Prostate gland (tissue), 2 donors: ENCODE measurements at regions not wholly inside any gene's neighbourhood (a gene's known extent, or its start where the extent isn't known, plus 50 kb on each side); places are given as distances from the start of the nearest gene placed in this dataset.
A peak's percentile ranks its signal among the peaks of the same experiment; 100 is the strongest.

ENCODE experiments used
- DNase-seq: peaks from one replicate; pipeline ENCODE4 v3.0.0-alpha.2; 2019; ENCODE audit warnings: low spot score
- H3K27ac ChIP-seq, 2 donors: fragments of 200-600 bp; sonication (generic); 2 replicates each; pipeline ENCODE4 v1.5.1; 2017 to 2019
- H3K27me3 ChIP-seq: fragments of 200-600 bp; sonication (generic); replicated peaks from 2 replicates; pipeline ENCODE4 v1.5.1; 2019; ENCODE audit not compliant: insufficient read depth
- H3K36me3 ChIP-seq, 2 donors: fragments of 200-600 bp; sonication (generic); 1 replicate in 1 of 2; 2 replicates in 1 of 2; pipeline versions ENCODE4 v1.5.1 to v1.8.1; 2017 to 2019
- H3K4me1 ChIP-seq: fragments of 200-600 bp; sonication (generic); replicated peaks from 2 replicates; pipeline ENCODE4 v1.5.1; 2019
- H3K4me3 ChIP-seq, 2 donors: fragments of 200-600 bp; sonication (generic); 2 replicates each; pipeline ENCODE4 v1.5.1; 2017 to 2019
- H3K9me3 ChIP-seq: fragments of 200-600 bp; sonication (generic); 2 replicates; pipeline ENCODE4 v1.5.1; 2017
- CTCF ChIP-seq, 4 experiments: fragments of 200-600 bp in 2 of 4; fragments of 450-650 bp in 2 of 4; sonication (generic) in 2 of 4; IDR thresholded peaks; 1 replicate in 3 of 4; 2 replicates in 1 of 4; pipeline ENCODE4 v1.5.1; 2016 to 2019; ENCODE audit warnings: antibody characterized with exemption in 4 of 4, mild to moderate bottlenecking in 2 of 4, moderate library complexity in 2 of 4
- POLR2A ChIP-seq: fragments of 450-650 bp; IDR thresholded peaks from one replicate; pipeline ENCODE4 v1.6.1; 2016; ENCODE audit warnings: antibody characterized with exemption, mild to moderate bottlenecking
- POLR2AphosphoS5 ChIP-seq: sonication (generic); formaldehyde crosslinking; IDR thresholded peaks from one replicate; pipeline ENCODE4 v1.6.1; 2017; ENCODE audit warnings: antibody characterized with exemption
- WGBS: methylation state at CpG from one replicate; pipeline ENCODE4 v1.1.5; 2018; 5-methylcytosine and 5-hydroxymethylcytosine counted together
- intact Hi-C: fragments of 100-400 bp; cut with DNase I; formaldehyde crosslinking; loops from one replicate; pipeline ENCODE4 v1.14.2; 2022

- DNase-seq = no peak
- TF ChIP-seq POLR2AphosphoS5 = no peak
- 42% methylated on average over 8 of the region's 8 CpGs for WGBS
- intact Hi-C loops = no loop called here
- no peak overlapping the region for H3K4me3 ChIP-seq
- H3K9me3 ChIP-seq = no peaks in the 10 kb centered on the region
- H3K27me3 ChIP-seq = no peaks in the 10 kb centered on the region
- no peaks in the 10 kb centered on the region for H3K4me1 ChIP-seq
- H3K36me3 ChIP-seq = no peaks in the 10 kb centered on the region
- H3K27ac ChIP-seq = no peak overlapping the region
These were observed 74.7 kb downstream of the MSX2 start for GRCh38 chr5:174799121-174799520.

- Histone ChIP-seq H3K27ac (no peak overlapping the region), H3K9me3 (no peaks in the 10 kb centered on the region), H3K4me1 (no peaks in the 10 kb centered on the region), H3K27me3 (no peaks in the 10 kb centered on the region), H3K36me3 (no peaks in the 10 kb centered on the region), H3K4me3 (no peak overlapping the region)
- DNase-seq = no peak
- 48% methylated on average over 7 of the region's 7 CpGs for whole genome bisulfite sequencing
- intact Hi-C loops = no loop called here
- no peak for TF ChIP-seq CTCF (IDR thresholded peaks at IDR 0.05)
- no peak for TF ChIP-seq POLR2A
- no peak for TF ChIP-seq POLR2AphosphoS5
These were observed 74.2 kb downstream of the MSX2 start for GRCh38 chr5:174798551-174798951.

GRCh38 chr5:174796711-174797192, 72.4 kb downstream of the MSX2 start:
- H3K4me1 ChIP-seq = no peaks in the 10 kb centered on the region
- intact Hi-C loops = no loop called here
- H3K27me3 ChIP-seq = no peaks in the 10 kb centered on the region
- TF ChIP-seq CTCF (IDR thresholded peaks at IDR 0.05) (no peak), POLR2A (no peak), POLR2AphosphoS5 (no peak)
- no peak for DNase-seq
- no peaks in the 10 kb centered on the region for H3K36me3 ChIP-seq
- no peak overlapping the region for H3K4me3 ChIP-seq
- H3K27ac ChIP-seq = no peak overlapping the region
- H3K9me3 ChIP-seq = no peaks in the 10 kb centered on the region
- 80% methylated on average over 7 of the region's 7 CpGs for WGBS

GRCh38 chr5:174794931-174795672, 70.7 kb downstream of the MSX2 start:
- intact Hi-C loops = loop anchor here (5.0 kb wide), 1 partner anchor 223 kb away; no protein-coding TSS in a partner anchor
- WGBS = 63% methylated on average over 11 of the region's 11 CpGs
- DNase-seq = no peak
- H3K36me3 ChIP-seq = no peaks in the 10 kb centered on the region
- no peaks in the 10 kb centered on the region for H3K4me1 ChIP-seq
- H3K27ac ChIP-seq = no peak overlapping the region
- H3K9me3 ChIP-seq = no peaks in the 10 kb centered on the region
- H3K27me3 ChIP-seq = no peaks in the 10 kb centered on the region
- TF ChIP-seq POLR2A (no peak), CTCF (IDR thresholded peaks at IDR 0.05) (no peak)
- no peak overlapping the region for H3K4me3 ChIP-seq

GRCh38 chr5:174793684-174794328, 69.4 kb downstream of the MSX2 start:
- H3K4me1 ChIP-seq = no peaks in the 10 kb centered on the region
- no peaks in the 10 kb centered on the region for H3K27me3 ChIP-seq
- H3K36me3 ChIP-seq = no peaks in the 10 kb centered on the region
- TF ChIP-seq POLR2A (no peak), CTCF (IDR thresholded peaks at IDR 0.05) (peak; percentile 57 to 81 (median 71))
- no peaks in the 10 kb centered on the region for H3K9me3 ChIP-seq
- intact Hi-C loops = loop anchor here (1.0 to 5.0 kb wide), 2 partner anchors 222 to 375 kb away; no protein-coding TSS in a partner anchor
- H3K4me3 ChIP-seq = no peak overlapping the region
- DNase-seq = peak; percentile 35
- no peak overlapping the region for H3K27ac ChIP-seq
- WGBS = 2% methylated on average over 31 of the region's 31 CpGs
